ENCODE measurements at regions not wholly inside any gene's neighbourhood (a gene's known extent, or its start where the extent isn't known, plus 50 kb on each side); places are given as distances from the start of the nearest gene placed in this dataset.

- DNase-seq (ENCODE audit: low spot score): no peak
Observed at GRCh38 chr5:135139381-135140134, 105.5 kb upstream of the PITX1 start.

GRCh38 chr5:135138116-135138850 lies 104.3 kb upstream of the PITX1 start:
- DNase-seq (ENCODE audit: low spot score): no peak

GRCh38 chr5:135137146-135137915 lies 103.3 kb upstream of the PITX1 start:
- DNase-seq (ENCODE audit: low spot score): no peak

GRCh38 chr5:135136546-135136945 lies 102.5 kb upstream of the PITX1 start:
- DNase-seq (ENCODE audit: low spot score): no peak

- no peak for DNase-seq (ENCODE audit: low spot score)
Observed at GRCh38 chr5:135135530-135136226, 101.7 kb upstream of the PITX1 start.

- no peak for DNase-seq (ENCODE audit: low spot score)
Observed at GRCh38 chr5:135134691-135135381, 100.8 kb upstream of the PITX1 start.

GRCh38 chr5:135133698-135134515 lies 99.9 kb upstream of the PITX1 start:
- no peak for DNase-seq (ENCODE audit: low spot score)

- no peak for DNase-seq (ENCODE audit: low spot score)
Observed at GRCh38 chr5:135133181-135133580, 99.2 kb upstream of the PITX1 start.

GRCh38 chr5:135131801-135132680 lies 98.0 kb upstream of the PITX1 start:
- DNase-seq (ENCODE audit: low spot score): no peak

GRCh38 chr5:135130261-135131215 lies 96.5 kb upstream of the PITX1 start:
- DNase-seq (ENCODE audit: low spot score): no peak

- DNase-seq (ENCODE audit: low spot score): no peak
Observed at GRCh38 chr5:135129307-135129706, 95.3 kb upstream of the PITX1 start.

- no peak for DNase-seq (ENCODE audit: low spot score)
Observed at GRCh38 chr5:135128361-135128760, 94.3 kb upstream of the PITX1 start.

GRCh38 chr5:135127439-135128240 lies 93.6 kb upstream of the PITX1 start:
- no peak for DNase-seq (ENCODE audit: low spot score)

- DNase-seq (ENCODE audit: low spot score): no peak
Observed at GRCh38 chr5:135126688-135127438, 92.8 kb upstream of the PITX1 start.

- no peak for DNase-seq (ENCODE audit: low spot score)
Observed at GRCh38 chr5:135124724-135125123, 90.7 kb upstream of the PITX1 start.

- DNase-seq (ENCODE audit: low spot score): no peak
Observed at GRCh38 chr5:135124128-135124527, 90.1 kb upstream of the PITX1 start.

- no peak for DNase-seq (ENCODE audit: low spot score)
Observed at GRCh38 chr5:135122797-135123196, 88.8 kb upstream of the PITX1 start.

All from pons (tissue), 1 donor.